Activated CD8-positive, alpha-beta memory T cell treated with anti-CD3 and anti-CD28 coated beads for 36 hours (primary cell): ENCODE measurements at regions not wholly inside any gene's neighbourhood (a gene's known extent, or its start where the extent isn't known, plus 50 kb on each side); places are given as distances from the start of the nearest gene placed in this dataset.
"Not testable (repeated sequence)": the region's sequence is repeated elsewhere in the genome, so short reads cannot be mapped to it uniquely, and the experiment has no call there.

ENCODE experiments used
- CTCF ChIA-PET: fragments of 350-600 bp; sonication (Branson Sonifier 250); formaldehyde crosslinking; loops from one replicate; lab custom pipeline; 2021; ENCODE audit warnings: antibody characterized with exemption; lab: Charles Lee
- POLR2A ChIA-PET: fragments of 350-600 bp; sonication (Branson Sonifier 250); formaldehyde crosslinking; loops from one replicate; lab custom pipeline; 2021; ENCODE audit warnings: antibody characterized with exemption; lab: Charles Lee

DNA sequence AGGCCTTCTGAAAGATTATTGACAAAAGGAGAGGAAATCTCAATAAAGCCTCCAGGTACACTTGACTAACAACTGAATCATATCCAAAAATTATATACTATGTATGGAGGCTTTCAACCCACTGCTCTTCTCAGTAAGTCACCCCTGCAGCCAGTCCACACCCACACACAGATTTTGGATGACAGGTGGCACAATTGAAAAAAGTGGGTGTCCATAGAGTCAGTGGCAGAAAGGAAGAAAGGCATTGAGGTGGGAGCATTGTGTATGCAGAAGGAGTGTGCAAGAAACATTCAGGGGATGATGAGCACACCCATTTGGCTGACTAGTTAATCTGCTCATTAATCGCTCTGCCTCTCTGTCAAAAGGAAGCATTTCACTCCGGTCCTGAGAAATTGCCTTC, 150.6 kb upstream of the IL12B start:
- ChIA-PET POLR2A (no interaction called here), CTCF (no interaction called here)

GRCh38 chr5:159481751-159482150, 151.5 kb upstream of the IL12B start:
- CTCF ChIA-PET, result no interaction called here
- POLR2A ChIA-PET, result no interaction called here

- ChIA-PET POLR2A (no interaction called here), CTCF (no interaction called here)
Measured at GRCh38 chr5:159486836-159487235, 156.5 kb upstream of the IL12B start.

DNA sequence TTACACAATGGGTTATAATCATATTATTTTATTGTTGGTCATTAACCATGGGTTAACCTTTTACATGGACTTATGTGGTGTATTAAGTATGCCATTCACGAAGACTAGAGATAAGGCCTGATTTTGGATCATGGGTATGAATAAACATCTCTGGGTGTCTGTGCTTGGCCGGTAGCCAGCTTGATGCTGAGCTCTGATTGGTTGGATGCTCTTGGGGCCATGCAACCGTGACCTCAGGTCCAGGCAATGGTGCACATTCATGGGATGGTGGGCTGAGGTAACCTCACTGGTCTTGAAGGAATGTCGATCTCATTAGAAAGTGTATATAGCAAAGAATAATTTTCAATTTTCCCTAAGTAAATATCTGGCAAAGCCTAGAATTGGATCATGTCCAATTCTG, 158.2 kb upstream of the IL12B start:
- ChIA-PET CTCF (no interaction called here), POLR2A (no interaction called here)

DNA sequence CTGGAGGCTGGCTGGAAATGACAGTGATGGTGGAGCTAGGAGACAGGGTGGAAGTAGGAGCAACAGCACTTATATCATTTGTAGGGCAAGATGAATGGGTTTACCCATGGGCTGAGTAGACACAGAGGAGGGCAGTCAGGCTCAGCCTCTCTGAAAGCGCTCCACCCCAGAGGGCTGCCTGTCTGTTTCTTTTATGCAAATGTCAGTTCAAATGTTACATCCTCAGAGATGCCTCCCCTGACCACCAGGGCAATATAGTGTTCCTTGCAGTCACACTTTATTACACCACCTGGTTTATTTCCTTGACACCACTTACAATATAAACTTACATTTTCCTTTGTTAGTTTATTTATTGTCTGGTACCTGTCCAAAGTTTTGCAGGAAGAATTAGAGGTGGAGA, 159.5 kb upstream of the IL12B start:
- ChIA-PET CTCF (no interaction called here), POLR2A (no interaction called here)

GRCh38 chr5:159490507-159490906, 160.2 kb upstream of the IL12B start:
- CTCF ChIA-PET, result no interaction called here

GRCh38 chr5:159493696-159494095, 163.4 kb upstream of the IL12B start:
- ChIA-PET POLR2A (no interaction called here), CTCF (no interaction called here)

More at GRCh38 chr5:159490507-159490906, 160.2 kb upstream of the IL12B start:
- POLR2A ChIA-PET, result no interaction called here

DNA sequence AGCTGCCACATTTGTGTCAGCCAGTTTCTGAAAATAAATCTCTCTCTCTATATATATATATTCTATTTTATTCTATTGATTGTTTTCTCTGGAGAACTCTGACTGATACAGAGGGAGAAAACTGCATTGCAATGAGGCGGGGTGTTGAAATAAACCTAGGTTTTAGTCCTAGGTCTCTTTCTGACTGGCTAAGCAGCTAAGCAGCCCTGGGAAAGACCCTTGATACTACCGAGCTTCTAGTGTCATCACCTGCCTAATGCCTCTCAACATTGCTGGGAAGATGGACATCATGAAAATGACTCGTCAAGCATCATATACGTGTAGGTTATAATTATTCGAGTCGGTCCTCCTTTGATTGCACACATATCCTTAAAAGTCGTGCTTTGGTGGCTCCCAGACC, 166.5 kb upstream of the IL12B start:
- POLR2A ChIA-PET, result no interaction called here
- CTCF ChIA-PET, result no interaction called here

GRCh38 chr5:159497221-159497620, 166.9 kb upstream of the IL12B start:
- CTCF ChIA-PET, result no interaction called here
- POLR2A ChIA-PET, result no interaction called here

GRCh38 chr5:159498630-159499029, 168.3 kb upstream of the IL12B start:
- POLR2A ChIA-PET, result no interaction called here
- CTCF ChIA-PET, result no interaction called here

DNA sequence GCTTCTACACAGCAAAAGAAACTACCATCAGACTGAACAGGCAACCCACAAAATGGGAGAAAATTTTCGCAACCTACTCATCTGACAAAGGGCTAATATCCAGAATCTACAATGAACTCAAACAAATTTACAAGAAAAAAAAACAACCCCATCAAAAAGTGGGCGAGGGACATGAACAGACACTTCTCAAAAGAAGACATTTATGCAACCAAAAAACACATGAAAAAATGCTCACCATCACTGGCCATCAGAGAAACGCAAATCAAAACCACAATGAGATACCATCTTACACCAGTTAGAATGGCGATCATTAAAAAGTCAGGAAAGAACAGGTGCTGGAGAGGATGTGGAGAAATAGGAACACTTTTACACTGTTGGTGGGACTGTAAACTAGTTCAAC, 171.8 kb upstream of the IL12B start:
- POLR2A ChIA-PET, CTCF ChIA-PET: not testable (repeated sequence)

DNA sequence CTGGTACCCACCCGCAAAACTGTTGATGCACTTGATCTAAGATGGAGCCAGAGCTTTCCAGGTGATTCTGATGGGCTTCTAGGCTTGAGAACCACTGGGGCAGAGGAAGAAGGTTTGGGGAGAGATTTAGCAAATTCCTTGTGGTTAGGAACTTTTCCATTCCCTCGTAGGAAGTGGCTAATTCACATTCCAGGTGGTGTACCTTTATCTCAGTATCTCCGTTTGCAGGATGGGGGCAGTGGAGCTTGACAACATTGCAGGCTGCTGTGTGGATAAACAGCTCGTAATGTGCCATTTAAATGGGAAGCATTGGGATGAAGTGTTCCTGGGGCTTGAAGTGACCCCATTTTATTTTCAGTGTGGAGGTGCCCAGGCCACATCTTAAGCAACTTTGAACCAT, 172.9 kb upstream of the IL12B start:
- CTCF ChIA-PET, result interaction anchor here (0.6 kb wide), 1 partner anchor 535 kb away, joined by 3 read pairs; no protein-coding TSS in a partner anchor
- POLR2A ChIA-PET, result no interaction called here

DNA sequence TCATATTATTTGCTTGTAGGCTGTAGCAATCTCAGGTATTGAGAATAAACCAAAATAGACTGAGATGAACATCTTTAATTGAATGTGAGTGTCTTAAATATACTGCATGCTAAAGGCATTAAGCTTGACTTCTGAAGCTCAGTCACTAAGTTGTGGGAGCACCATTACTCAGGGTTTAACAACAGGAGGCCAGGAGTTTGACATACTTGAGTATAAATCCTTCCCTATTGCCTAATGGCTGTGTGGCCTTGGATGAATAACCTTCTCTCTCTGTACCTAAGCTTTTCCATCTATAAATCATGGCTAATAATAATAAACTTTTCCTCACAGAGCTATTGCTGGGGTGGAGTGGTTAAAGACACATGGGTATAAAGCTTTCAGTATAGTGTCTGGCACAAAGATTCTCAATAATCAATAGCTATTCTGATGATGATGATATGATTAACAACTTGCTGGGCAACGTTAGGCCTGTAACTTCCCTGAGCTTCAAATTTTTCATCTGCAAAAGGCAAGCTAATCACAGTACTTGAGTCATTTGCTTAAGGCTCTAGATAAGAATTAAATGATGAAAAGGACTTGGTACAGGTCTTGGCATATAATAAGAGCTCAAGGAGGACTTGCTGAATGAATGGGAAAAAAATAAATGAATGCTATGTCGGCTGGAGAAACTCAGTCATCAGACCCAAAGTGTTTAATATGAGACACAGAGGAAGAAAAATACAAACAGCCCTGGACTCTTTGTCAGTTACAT, 174.0 kb upstream of the IL12B start:
- CTCF ChIA-PET, result interaction anchor here (0.6 kb wide), 1 partner anchor 534 kb away, joined by 3 read pairs; no protein-coding TSS in a partner anchor
- POLR2A ChIA-PET, result no interaction called here

- POLR2A ChIA-PET, result no interaction called here
Measured at GRCh38 chr5:159504857-159505304, 174.6 kb upstream of the IL12B start.

GRCh38 chr5:159507055-159507454, 176.8 kb upstream of the IL12B start:
- CTCF ChIA-PET, result interaction anchor here (1.3 kb wide), 1 partner anchor 8 kb away, joined by 5 read pairs; no protein-coding TSS in a partner anchor
- POLR2A ChIA-PET, result no interaction called here

More at GRCh38 chr5:159504857-159505304, 174.6 kb upstream of the IL12B start:
- CTCF ChIA-PET, result no interaction called here

- CTCF ChIA-PET, result no interaction called here
Measured at GRCh38 chr5:159507661-159508060, 177.4 kb upstream of the IL12B start.

DNA sequence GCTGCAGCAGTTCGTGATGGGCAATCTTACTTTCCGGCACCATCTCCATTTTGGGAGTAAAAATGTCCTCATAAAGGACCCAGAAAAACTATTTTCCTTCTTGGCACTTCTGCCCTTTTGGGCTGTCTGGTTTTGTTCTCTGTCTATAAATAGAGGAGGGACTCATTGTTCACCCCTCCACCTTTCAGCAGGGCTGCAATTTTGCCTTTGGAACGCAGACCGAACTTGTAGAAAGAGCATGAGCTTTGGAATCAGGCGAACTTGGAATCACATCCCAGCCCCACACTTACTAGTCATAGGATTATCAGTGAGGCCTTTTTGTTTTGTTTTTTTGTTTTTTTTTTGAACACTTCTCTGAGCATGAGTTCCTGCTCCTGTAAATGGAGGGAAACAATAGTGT, 178.1 kb upstream of the IL12B start:
- CTCF ChIA-PET, result no interaction called here
- POLR2A ChIA-PET, result no interaction called here

More at GRCh38 chr5:159507661-159508060, 177.4 kb upstream of the IL12B start:
- POLR2A ChIA-PET, result no interaction called here

- CTCF ChIA-PET, result no interaction called here
- POLR2A ChIA-PET, result no interaction called here
Measured at GRCh38 chr5:159509002-159509660, 178.8 kb upstream of the IL12B start.

GRCh38 chr5:159510282-159510681, 180.0 kb upstream of the IL12B start:
- ChIA-PET CTCF (no interaction called here), POLR2A (no interaction called here)

DNA sequence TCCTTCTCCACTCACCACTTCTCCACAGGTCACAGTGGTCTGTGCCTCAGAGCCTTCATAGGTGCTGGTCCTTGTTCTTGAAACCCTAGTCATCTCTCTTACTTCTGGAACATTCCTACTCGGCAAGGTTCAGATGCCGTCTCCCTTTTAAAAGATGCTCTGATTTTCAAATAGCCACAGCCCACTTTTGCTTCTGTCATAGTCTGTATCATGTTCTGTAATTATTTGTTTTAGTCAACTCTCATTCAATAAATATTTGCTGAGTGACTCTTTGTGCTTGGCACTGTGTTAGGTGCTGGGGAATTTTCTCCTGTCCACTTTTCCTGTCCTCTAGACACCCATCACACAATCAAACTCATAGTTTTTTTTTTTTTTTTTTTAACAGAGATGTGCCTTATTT, 181.3 kb upstream of the IL12B start:
- ChIA-PET CTCF (no interaction called here), POLR2A (no interaction called here)

DNA sequence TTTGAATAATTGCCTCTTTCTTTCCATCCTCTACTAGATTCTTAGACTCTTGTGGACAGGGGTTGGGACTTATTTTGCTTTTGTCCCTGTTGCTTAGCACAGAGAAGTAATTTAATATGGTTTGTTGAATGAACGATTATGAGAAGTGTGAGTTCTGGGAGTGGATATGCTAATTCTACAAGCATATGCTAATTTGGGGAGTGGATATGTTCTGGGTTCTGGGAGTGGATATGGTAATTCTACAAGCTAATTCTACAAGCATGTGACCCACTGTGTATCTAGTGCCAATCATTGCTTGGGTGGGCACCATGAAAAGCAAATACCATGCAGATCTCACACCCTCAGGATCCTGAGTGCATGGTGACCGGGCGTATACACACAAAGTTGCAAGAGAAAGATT, 181.8 kb upstream of the IL12B start:
- ChIA-PET POLR2A (no interaction called here), CTCF (no interaction called here)
